PC-3 (cell line): ENCODE measurements at regions not wholly inside any gene's neighbourhood (a gene's known extent, or its start where the extent isn't known, plus 50 kb on each side); places are given as distances from the start of the nearest gene placed in this dataset.

Source experiments
- ATAC-seq: fragments of 200-7000 bp; cut with Tn5 transposase; 2 replicates; pipeline ENCODE4 v1.9.1; 2020; ENCODE audit warnings: mild to moderate bottlenecking, moderate library complexity
- BruUV-seq: library from RNA; stranded (reverse); fragments of 400-500 nt; replicated peaks from 2 replicates; lab custom pipeline; 2021; lab: Mats Ljungman, UMichigan
- CTCF ChIA-PET: fragments of 300-600 bp; sonication (Branson Sonifier 250); formaldehyde crosslinking; loops from one replicate; lab custom pipeline; 2022; ENCODE audit warnings: antibody characterized with exemption; lab: Charles Lee
- POLR2A ChIA-PET: fragments of 300-600 bp; sonication (Branson Sonifier 250); formaldehyde crosslinking; loops from one replicate; lab custom pipeline; 2022; ENCODE audit warnings: antibody characterized with exemption; ENCODE audit not compliant: unreplicated experiment; lab: Charles Lee
- DNase-seq: peaks from one replicate; pipeline ENCODE4 v3.0.0-alpha.2; 2015
- H2AFZ ChIP-seq: fragments of 300-600 bp; sonication (generic); 2 replicates; pipeline ENCODE4 v1.6.0; 2016; ENCODE audit warnings: antibody characterized with exemption, low read length
- H3F3A ChIP-seq: fragments of 300-600 bp; sonication (generic); one replicate; pipeline ENCODE4 v1.6.0; 2017; ENCODE audit warnings: antibody characterized with exemption, low read length, control low read depth, mild to moderate bottlenecking; ENCODE audit not compliant: unreplicated experiment
- H3K27ac ChIP-seq: fragments of 300-600 bp; sonication (generic); 2 replicates; pipeline ENCODE4 v1.5.1; 2016; ENCODE audit warnings: mild to moderate bottlenecking, low read length
- H3K27me3 ChIP-seq: fragments of 300-600 bp; sonication (generic); 2 replicates; pipeline ENCODE4 v1.6.1; 2016; ENCODE audit warnings: low read length, mixed read lengths
- H3K36me3 ChIP-seq: fragments of 300-600 bp; sonication (generic); 2 replicates; pipeline ENCODE4 v1.6.1; 2016; ENCODE audit warnings: low read depth, mixed run types, low read length, mixed read lengths
- H3K4me1 ChIP-seq: fragments of 300-600 bp; sonication (generic); 2 replicates; pipeline ENCODE4 v1.5.1; 2016; ENCODE audit warnings: low read length; ENCODE audit not compliant: insufficient read depth
- H3K4me2 ChIP-seq: fragments of 300-600 bp; sonication (generic); 2 replicates; pipeline ENCODE4 v1.6.0; 2016; ENCODE audit warnings: low read length
- H3K4me3 ChIP-seq: fragments of 300-600 bp; sonication (generic); 2 replicates; pipeline ENCODE4 v1.5.1; 2016; ENCODE audit warnings: mild to moderate bottlenecking, low read length, mixed read lengths
- H3K79me2 ChIP-seq: fragments of 300-600 bp; sonication (generic); 2 replicates; pipeline ENCODE4 v1.6.1; 2017; ENCODE audit warnings: low read length, mixed read lengths
- H3K9ac ChIP-seq: fragments of 300-600 bp; sonication (generic); 2 replicates; pipeline ENCODE4 v1.6.0; 2016; ENCODE audit warnings: mild to moderate bottlenecking, low read length
- H3K9me2 ChIP-seq: fragments of 300-600 bp; sonication (generic); replicated peaks from 2 replicates; pipeline ENCODE4 v1.6.1; 2016; ENCODE audit warnings: mixed run types, low read length, mixed read lengths
- H3K9me3 ChIP-seq: fragments of 300-600 bp; sonication (generic); 2 replicates; pipeline ENCODE4 v1.6.1; 2016; ENCODE audit warnings: low read length, mixed read lengths
- H4K20me1 ChIP-seq: fragments of 300-600 bp; sonication (generic); 2 replicates; pipeline ENCODE4 v1.6.1; 2016; ENCODE audit warnings: low read length, mixed read lengths
- CTCF ChIP-seq: fragments of 300-600 bp; sonication (generic); conservative IDR thresholded peaks from 2 replicates; pipeline ENCODE4 v1.5.1; 2017; ENCODE audit warnings: antibody characterized with exemption, low read depth, mild to moderate bottlenecking, low read length
- EZH2 ChIP-seq: fragments of 300-600 bp; sonication (generic); IDR thresholded peaks from one replicate; pipeline ENCODE4 v1.6.1; 2017; ENCODE audit warnings: antibody characterized with exemption, mild to moderate bottlenecking, low read length; ENCODE audit not compliant: unreplicated experiment
- EZH2phosphoT487 ChIP-seq: fragments of 300-600 bp; sonication (generic); IDR thresholded peaks from 2 replicates; pipeline ENCODE4 v1.6.1; 2018; ENCODE audit warnings: mild to moderate bottlenecking, antibody characterized with exemption, low read length, borderline replicate concordance
- intact Hi-C: fragments of 100-400 bp; cut with micrococcal nuclease; formaldehyde crosslinking; loops from 2 replicates; pipeline ENCODE4 v1.9.0; 2023

- H3K27ac ChIP-seq, result no peak overlapping the region
- H3K4me2 ChIP-seq, result no peak overlapping the region
- no TSS peak for BruUV-seq
- H3K79me2 ChIP-seq, result no peaks in the 10 kb centered on the region
- no peak for DNase-seq
- ATAC-seq, result no peak
- ChIA-PET CTCF (no interaction called here), POLR2A (no interaction called here)
- H4K20me1 ChIP-seq, result no peaks in the 10 kb centered on the region
- H3K9ac ChIP-seq, result no peak overlapping the region
- H3K27me3 ChIP-seq, result no peaks in the 10 kb centered on the region
- H2AFZ ChIP-seq, result no peak overlapping the region
- H3K36me3 ChIP-seq, result no peaks in the 10 kb centered on the region
- H3K4me1 ChIP-seq, result no peaks in the 10 kb centered on the region
- no peak overlapping the region for H3K4me3 ChIP-seq
- intact Hi-C loops, result no loop called here
- H3F3A ChIP-seq, result no peaks in the 10 kb centered on the region
- no peak for TF ChIP-seq EZH2
- no peak for TF ChIP-seq CTCF
- no peak for TF ChIP-seq EZH2phosphoT487
- peaks cover 14% of the 10 kb centered on the region; the same call in 1 of the 2 replicates for H3K9me3 ChIP-seq
- H3K9me2 ChIP-seq, result no peaks in the 10 kb centered on the region
These were observed 1132.8 kb downstream of the GRM8 start for GRCh38 chr7:126119981-126120380.

DNA sequence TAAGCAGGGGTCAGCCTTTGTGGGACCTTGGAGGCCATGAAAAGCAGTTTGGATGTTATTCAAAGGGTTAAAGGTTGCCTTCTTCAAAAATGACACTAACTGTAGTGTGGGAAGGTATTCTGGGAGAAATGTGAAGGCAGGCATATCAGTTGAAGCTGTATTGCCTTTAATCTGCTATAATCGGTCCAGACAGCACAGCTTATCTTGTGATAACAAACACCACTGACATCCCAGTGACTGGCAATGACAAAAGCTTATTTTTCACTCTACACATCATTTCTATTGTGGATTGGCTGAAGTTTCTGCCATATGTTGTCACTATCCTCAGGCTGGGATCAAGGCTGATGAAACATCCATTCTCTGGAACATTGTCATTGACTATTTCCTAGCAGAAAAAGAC is 1149.2 kb downstream of the GRM8 start:
- CTCF ChIA-PET, result no interaction called here
- BruUV-seq, result no TSS peak
- Histone ChIP-seq H3K27ac (no peak overlapping the region), H3K9me3 (peaks cover 6% of the 10 kb centered on the region; the same call in 1 of the 2 replicates), H3K4me2 (no peak overlapping the region), H3K9me2 (no peaks in the 10 kb centered on the region), H3K36me3 (no peaks in the 10 kb centered on the region), H3K9ac (no peak overlapping the region), H3F3A (no peaks in the 10 kb centered on the region), H2AFZ (no peak overlapping the region), H3K4me1 (no peaks in the 10 kb centered on the region), H3K79me2 (no peaks in the 10 kb centered on the region), H3K27me3 (no peaks in the 10 kb centered on the region), H4K20me1 (no peaks in the 10 kb centered on the region), H3K4me3 (no peak overlapping the region)
- intact Hi-C loops, result no loop called here
- DNase-seq (no peak), ATAC-seq (no peak)
- POLR2A ChIA-PET, result no interaction called here
- TF ChIP-seq CTCF (no peak), EZH2phosphoT487 (no peak), EZH2 (no peak)

- Histone ChIP-seq H3K9me3 (0 out of 2 replicates have a peak, but pooled peaks cover 5% of the 10 kb centered on the region), H3K9me2 (no peaks in the 10 kb centered on the region), H3K27me3 (no peaks in the 10 kb centered on the region), H3K36me3 (no peaks in the 10 kb centered on the region), H3K4me1 (no peaks in the 10 kb centered on the region), H3K4me2 (no peak overlapping the region), H3K79me2 (no peaks in the 10 kb centered on the region), H3K27ac (no peak overlapping the region), H2AFZ (no peak overlapping the region), H3F3A (no peaks in the 10 kb centered on the region), H3K9ac (no peak overlapping the region), H4K20me1 (no peaks in the 10 kb centered on the region), H3K4me3 (no peak overlapping the region)
- POLR2A ChIA-PET, result no interaction called here
- TF ChIP-seq EZH2phosphoT487 (no peak), CTCF (no peak), EZH2 (no peak)
- no peak for ATAC-seq
- intact Hi-C loops, result no loop called here
- DNase-seq, result no peak
- BruUV-seq, result no TSS peak
- CTCF ChIA-PET, result no interaction called here
These were observed 1153.4 kb upstream of the POT1 start for GRCh38 chr7:126083014-126083413.
